Keratinocyte (primary cell): ENCODE measurements at regions not wholly inside any gene's neighbourhood (a gene's known extent, or its start where the extent isn't known, plus 50 kb on each side); places are given as distances from the start of the nearest gene placed in this dataset.

Experiments
- DNase-seq: peaks from one replicate; pipeline ENCODE4 v3.0.0-alpha.2; 2011; ENCODE audit warnings: low read depth, missing footprints, low spot score
- FAIRE-seq: peaks from 2 replicates; lab custom pipeline; 2011; peaks lifted over from hg19 to GRCh38; lab: Jason Lieb, UNC
- H2AFZ ChIP-seq: 2 replicates; pipeline ENCODE4 v1.6.0; 2012; ENCODE audit warnings: low read length, control low read depth, inconsistent platforms; ENCODE audit not compliant: control insufficient read depth
- H3K27ac ChIP-seq: 2 replicates; pipeline ENCODE4 v1.5.1; 2011; ENCODE audit warnings: low read length; ENCODE audit not compliant: control insufficient read depth, insufficient read depth
- H3K27me3 ChIP-seq: 3 replicates; pipeline ENCODE4 v1.6.0; 2011; ENCODE audit warnings: low read length; ENCODE audit not compliant: control insufficient read depth, insufficient read depth; ENCODE audit errors: extremely low read depth
- H3K36me3 ChIP-seq, 2 experiments: 2 replicates in 1 of 2; 3 replicates in 1 of 2; pipeline ENCODE4 v1.5.1; 2011; ENCODE audit warnings: low read length in 2 of 2, mild to moderate bottlenecking in 1 of 2; ENCODE audit not compliant: control insufficient read depth in 2 of 2, insufficient read depth in 2 of 2; ENCODE audit errors: extremely low read depth in 1 of 2
- H3K4me1 ChIP-seq: 3 replicates; pipeline ENCODE4 v1.5.1; 2011; ENCODE audit warnings: low read length; ENCODE audit not compliant: control insufficient read depth, insufficient read depth; ENCODE audit errors: extremely low read depth
- H3K4me2 ChIP-seq: 3 replicates; pipeline ENCODE4 v1.6.0; 2011; ENCODE audit warnings: low read depth, low read length; ENCODE audit not compliant: control insufficient read depth, insufficient read depth; ENCODE audit errors: extremely low read depth
- H3K4me3 ChIP-seq, 3 experiments: fragments of 200-600 bp in 1 of 3; sonication (generic) in 1 of 3; 2 replicates in 2 of 3; 3 replicates in 1 of 3; pipeline ENCODE4 v1.5.1; 2011 to 2016; ENCODE audit warnings: low read length in 3 of 3, mild to moderate bottlenecking in 3 of 3, control low read depth in 2 of 3, inconsistent platforms in 1 of 3, low read depth in 1 of 3, mixed read lengths in 1 of 3, mixed run types in 1 of 3, moderate library complexity in 1 of 3; ENCODE audit not compliant: control insufficient read depth in 2 of 3, insufficient read depth in 2 of 3; ENCODE audit errors: extremely low read depth in 1 of 3
- H3K79me2 ChIP-seq: 2 replicates; pipeline ENCODE4 v1.6.0; 2012; ENCODE audit warnings: low read length; ENCODE audit not compliant: control insufficient read depth, insufficient read depth
- H3K9ac ChIP-seq: 3 replicates; pipeline ENCODE4 v1.6.0; 2011; ENCODE audit warnings: low read length; ENCODE audit not compliant: control insufficient read depth, insufficient read depth; ENCODE audit errors: extremely low read depth
- H3K9me1 ChIP-seq: 3 replicates; pipeline ENCODE4 v1.6.0; 2011; ENCODE audit warnings: low read length; ENCODE audit not compliant: control insufficient read depth, insufficient read depth; ENCODE audit errors: extremely low read depth
- H3K9me3 ChIP-seq: 2 replicates; pipeline ENCODE4 v1.5.1; 2012; ENCODE audit warnings: low read depth, low read length; ENCODE audit not compliant: control insufficient read depth
- H4K20me1 ChIP-seq: 3 replicates; pipeline ENCODE4 v1.6.0; 2011; ENCODE audit warnings: low read length; ENCODE audit not compliant: control insufficient read depth, insufficient read depth; ENCODE audit errors: extremely low read depth
- EZH2 ChIP-seq: IDR thresholded peaks from one replicate; pipeline ENCODE4 v1.6.1; 2012; ENCODE audit warnings: inconsistent platforms, mild to moderate bottlenecking, low read length, moderate library complexity
- dilution Hi-C: fragments of 300-500 bp; cut with MboI; formaldehyde crosslinking; loops from one replicate; pipeline ENCODE4 v1.7.0; 2020; ENCODE audit warnings: low sequenced_read_pairs; ENCODE audit not compliant: extremely low pct_ligation_motif_present
- TF ChIP-seq, protein P1 (sequence below), 3 experiments: IDR thresholded peaks in 1 of 3; conservative IDR thresholded peaks in 1 of 3; optimal IDR thresholded peaks in 1 of 3; 2 replicates in 2 of 3; 3 replicates in 1 of 3; pipeline versions ENCODE3 to v1.5.1; 2011; ENCODE audit warnings: low read length in 3 of 3, mild to moderate bottlenecking in 3 of 3, moderate library complexity in 2 of 3, control low read depth in 1 of 3, inconsistent platforms in 1 of 3; ENCODE audit not compliant: insufficient read depth in 2 of 3; ENCODE audit errors: extremely low read depth in 1 of 3

DNA sequence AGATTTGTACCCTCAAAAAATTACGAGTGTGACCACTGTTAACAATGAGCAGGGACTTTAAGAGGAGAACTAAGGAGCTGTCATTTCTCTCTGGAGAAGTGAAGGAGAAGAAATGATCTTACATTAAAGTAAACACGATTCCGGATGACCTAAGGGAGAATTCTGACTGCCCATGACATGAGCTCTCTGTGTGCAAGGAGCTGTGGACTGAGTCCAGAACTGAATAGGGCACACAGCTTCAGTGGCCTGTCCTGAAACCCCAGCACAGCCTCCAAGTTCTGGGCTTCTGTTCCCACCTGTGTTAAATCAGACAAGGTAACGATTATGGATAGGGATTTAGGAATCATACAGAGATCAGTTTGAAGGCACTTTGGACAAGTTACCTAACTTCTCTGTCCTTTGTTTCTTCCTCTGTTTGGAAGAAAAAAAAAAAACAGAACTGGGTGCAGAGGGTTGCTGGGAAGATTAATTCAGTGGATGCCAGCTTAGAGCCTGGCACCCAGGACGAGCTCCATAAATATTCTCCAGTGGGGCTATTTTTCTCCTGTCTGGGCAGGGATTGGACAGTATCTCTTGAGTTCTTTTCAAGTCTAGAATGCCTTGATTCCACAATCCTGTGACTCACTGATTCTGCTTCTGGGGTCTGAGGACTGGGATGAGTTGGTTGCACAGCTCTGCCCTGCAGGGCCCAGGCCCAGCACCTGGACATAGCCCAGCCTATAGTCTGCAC, 65.7 kb downstream of the MRPL14 start:
- Histone ChIP-seq H3K9ac (no peak overlapping the region), H3K27me3 (no peaks in the 10 kb centered on the region), H2AFZ (no peak overlapping the region), H3K9me1 (no peaks in the 10 kb centered on the region), H3K79me2 (no peaks in the 10 kb centered on the region), H3K4me1 (peaks cover 70% of the 10 kb centered on the region), H3K4me3 (no peak overlapping the region), H3K4me2 (peak overlapping the region; percentile 78), H3K36me3 (no peaks in the 10 kb centered on the region), H3K27ac (peak overlapping the region; percentile 67), H4K20me1 (no peaks in the 10 kb centered on the region), H3K9me3 (no peaks in the 10 kb centered on the region)
- TF ChIP-seq, protein P1, sequence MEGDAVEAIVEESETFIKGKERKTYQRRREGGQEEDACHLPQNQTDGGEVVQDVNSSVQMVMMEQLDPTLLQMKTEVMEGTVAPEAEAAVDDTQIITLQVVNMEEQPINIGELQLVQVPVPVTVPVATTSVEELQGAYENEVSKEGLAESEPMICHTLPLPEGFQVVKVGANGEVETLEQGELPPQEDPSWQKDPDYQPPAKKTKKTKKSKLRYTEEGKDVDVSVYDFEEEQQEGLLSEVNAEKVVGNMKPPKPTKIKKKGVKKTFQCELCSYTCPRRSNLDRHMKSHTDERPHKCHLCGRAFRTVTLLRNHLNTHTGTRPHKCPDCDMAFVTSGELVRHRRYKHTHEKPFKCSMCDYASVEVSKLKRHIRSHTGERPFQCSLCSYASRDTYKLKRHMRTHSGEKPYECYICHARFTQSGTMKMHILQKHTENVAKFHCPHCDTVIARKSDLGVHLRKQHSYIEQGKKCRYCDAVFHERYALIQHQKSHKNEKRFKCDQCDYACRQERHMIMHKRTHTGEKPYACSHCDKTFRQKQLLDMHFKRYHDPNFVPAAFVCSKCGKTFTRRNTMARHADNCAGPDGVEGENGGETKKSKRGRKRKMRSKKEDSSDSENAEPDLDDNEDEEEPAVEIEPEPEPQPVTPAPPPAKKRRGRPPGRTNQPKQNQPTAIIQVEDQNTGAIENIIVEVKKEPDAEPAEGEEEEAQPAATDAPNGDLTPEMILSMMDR (optimal IDR thresholded peaks at IDR 0.05 in 1 of 3, IDR thresholded peaks at IDR 0.05 in 1 of 3, conservative IDR thresholded peaks at IDR 0.05 in 1 of 3; ENCODE audit: extremely low read depth in 1 of 3, insufficient read depth in 2 of 3, low read length in 3 of 3) = no peak
- TF ChIP-seq EZH2 = no peak
- DNase-seq = no peak
- dilution Hi-C loops = no loop called here
- FAIRE-seq = no peak

DNA sequence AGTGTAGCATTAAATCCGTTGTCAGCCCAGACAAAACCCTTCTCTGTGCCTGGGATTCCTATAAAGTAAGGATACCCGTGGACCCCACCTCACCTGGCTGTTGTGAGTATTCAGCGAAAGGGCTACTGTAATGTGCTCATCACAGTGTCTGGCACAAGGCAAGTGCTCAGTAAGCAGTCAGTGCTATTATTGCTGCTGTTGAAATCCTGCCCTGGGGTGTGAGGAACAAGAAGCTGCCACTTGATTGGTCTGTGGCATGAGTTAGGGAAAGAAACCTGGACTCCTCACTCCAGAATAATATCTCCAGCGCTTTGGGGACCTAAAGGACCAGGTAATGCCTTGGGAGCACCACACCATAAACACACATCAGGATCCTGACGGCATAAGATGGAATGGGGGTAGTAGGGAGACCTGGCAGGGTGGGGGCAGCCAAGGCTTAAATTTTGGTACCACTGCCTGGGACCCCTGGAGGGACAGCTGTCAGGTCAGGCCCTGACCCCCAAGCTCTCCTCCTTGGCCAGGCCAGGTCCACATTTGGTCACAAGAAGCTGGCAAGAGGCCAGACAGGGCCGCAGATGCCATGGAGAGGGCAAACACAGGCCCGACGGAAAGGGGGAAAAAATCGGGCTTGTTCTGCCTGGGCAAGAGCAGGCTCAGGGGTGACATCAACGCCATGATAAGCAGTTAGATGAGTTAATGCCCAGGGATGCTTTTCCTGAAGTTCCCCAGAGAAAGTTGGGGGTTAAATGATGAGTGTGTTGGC, 66.5 kb downstream of the MRPL14 start:
- H3K4me2 ChIP-seq = no peak overlapping the region
- dilution Hi-C loops = no loop called here
- FAIRE-seq (no peak), DNase-seq (no peak)
- H3K9me3 ChIP-seq = no peaks in the 10 kb centered on the region
- H3K4me3 ChIP-seq = no peak overlapping the region
- H3K4me1 ChIP-seq = peaks cover 70% of the 10 kb centered on the region
- H3K36me3 ChIP-seq = no peaks in the 10 kb centered on the region
- H4K20me1 ChIP-seq = no peaks in the 10 kb centered on the region
- no peaks in the 10 kb centered on the region for H3K79me2 ChIP-seq
- H3K27me3 ChIP-seq = no peaks in the 10 kb centered on the region
- H3K9me1 ChIP-seq = no peaks in the 10 kb centered on the region
- H3K9ac ChIP-seq = no peak overlapping the region
- no peak overlapping the region for H3K27ac ChIP-seq
- TF ChIP-seq, protein P1 (optimal IDR thresholded peaks at IDR 0.05 in 1 of 3, IDR thresholded peaks at IDR 0.05 in 1 of 3, conservative IDR thresholded peaks at IDR 0.05 in 1 of 3; ENCODE audit: extremely low read depth in 1 of 3, insufficient read depth in 2 of 3, low read length in 3 of 3) = no peak
- TF ChIP-seq EZH2 = no peak
- H2AFZ ChIP-seq = no peak overlapping the region
